ENCODE measurements at regions not wholly inside any gene's neighbourhood (a gene's known extent, or its start where the extent isn't known, plus 50 kb on each side); places are given as distances from the start of the nearest gene placed in this dataset.

- Histone ChIP-seq H3K56ac (ENCODE audit: insufficient read length, low read depth, low read length) (no peak overlapping the region), H3K79me1 (ENCODE audit: insufficient read depth, low read depth, low read length, poor library complexity, severe bottlenecking) (no peaks in the 10 kb centered on the region), H2AK5ac (ENCODE audit: insufficient read length, low read length) (no peak overlapping the region), H3K27ac (ENCODE audit: insufficient read length, low read depth, low read length) (no peak overlapping the region), H3K18ac (ENCODE audit: insufficient read length, low read depth, low read length) (no peak overlapping the region), H3T11ph (ENCODE audit: low read length) (no peak overlapping the region), H3K23ac (ENCODE audit: insufficient read length, low read depth, low read length) (no peak overlapping the region), H2BK5ac (ENCODE audit: insufficient read length, low read length) (no peak overlapping the region), H3K27me3 (ENCODE audit: insufficient read depth, low read length) (no peaks in the 10 kb centered on the region), H2BK20ac (ENCODE audit: low read depth, low read length, poor library complexity, severe bottlenecking) (no peak overlapping the region), H3K9me3 (ENCODE audit: control insufficient read depth, low read depth, low read length) (no peaks in the 10 kb centered on the region), H3K4ac (ENCODE audit: low read depth, low read length) (no peak overlapping the region), H4K5ac (ENCODE audit: insufficient read length, low read depth, low read length) (no peak overlapping the region), H3K79me2 (ENCODE audit: insufficient read depth, low read length) (no peaks in the 10 kb centered on the region), H3K4me1 (ENCODE audit: insufficient read depth, low read length) (no peaks in the 10 kb centered on the region), H2BK120ac (ENCODE audit: low read depth, low read length, poor library complexity, severe bottlenecking) (no peak overlapping the region), H4K91ac (ENCODE audit: insufficient read length, low read depth, low read length) (no peak overlapping the region), H3K9ac (ENCODE audit: extremely low read depth, insufficient read length, low read length) (no peak overlapping the region), H2BK12ac (ENCODE audit: insufficient read length, low read depth, low read length) (no peak overlapping the region), H3K4me2 (ENCODE audit: insufficient read depth, insufficient read length, low read length) (no peak overlapping the region), H3K14ac (ENCODE audit: insufficient read depth, low read length) (no peak overlapping the region), H4K20me1 (ENCODE audit: control insufficient read depth, insufficient read depth, insufficient read length) (no peaks in the 10 kb centered on the region), H4K8ac (replicated peaks; ENCODE audit: insufficient read length, low read depth, low read length) (no peak overlapping the region), H2AFZ (ENCODE audit: low read length) (no peak overlapping the region), H2BK15ac (ENCODE audit: low read depth, low read length) (no peak overlapping the region), H3K23me2 (ENCODE audit: insufficient read length, low read depth, low read length, poor library complexity, severe bottlenecking) (no peaks in the 10 kb centered on the region)
- Mint-ChIP-seq H3K9me3 (peaks cover 3 to 4% of the 10 kb centered on the region in 2 experiments; a peak in 3 of 5 replicates), H3K36me3 (ENCODE audit: insufficient read depth in 1 of 3, low read depth in 3 of 3) (peaks cover 3 to 13% (median 6%) of the 10 kb centered on the region in 3 experiments; a peak in 4 of 7 replicates), H3K4me1 (peaks cover 21 to 28% of the 10 kb centered on the region in 2 experiments), H3K27ac (peak overlapping the region in 2 of 3 experiments; percentile 31 to 61; a peak in 4 of 7 replicates), H3K4me3 (no peak overlapping the region), H3K27me3 (ENCODE audit: low read depth) (no peaks in the 10 kb centered on the region)
- no peak for TF ChIP-seq CTCF (conservative IDR thresholded peaks at IDR 0.05)
- no peak for DNase-seq
- WGBS (ENCODE audit: extremely low coverage, insufficient read length, low lambda C conversion rate) = no CpG with 5 or more reads among the region's 6 CpGs
Measured at GRCh38 chr4:86421461-86421860, 61.6 kb upstream of the MAPK10 start.

Measured in H9 (cell line).